Stomach (tissue), 4 donors: ENCODE measurements at regions not wholly inside any gene's neighbourhood (a gene's known extent, or its start where the extent isn't known, plus 50 kb on each side); places are given as distances from the start of the nearest gene placed in this dataset.

Source experiments
- EP300 ChIP-seq: sonication (generic); formaldehyde crosslinking; IDR thresholded peaks from one replicate; pipeline ENCODE4 v1.6.1; 2017; ENCODE audit warnings: antibody characterized with exemption
- POLR2A ChIP-seq, 4 donors: fragments of 450-650 bp; IDR thresholded peaks; one replicate each; pipeline ENCODE4 v1.6.1; 2016; ENCODE audit warnings: antibody characterized with exemption in 4 of 4, control low read depth in 2 of 4, mild to moderate bottlenecking in 1 of 4, moderate library complexity in 1 of 4
- POLR2AphosphoS5 ChIP-seq, 3 donors: sonication (generic); formaldehyde crosslinking; IDR thresholded peaks; one replicate each; pipeline ENCODE4 v1.6.1; 2016; ENCODE audit warnings: antibody characterized with exemption in 3 of 3
- TF ChIP-seq, protein P1 (sequence below), 7 experiments: fragments of 450-650 bp in 4 of 7; fragments of 200-600 bp in 3 of 7; sonication (generic) in 3 of 7; IDR thresholded peaks; one replicate each; pipeline ENCODE4 v1.5.1; 2016 to 2019; ENCODE audit warnings: antibody characterized with exemption in 7 of 7, control low read depth in 2 of 7, mild to moderate bottlenecking in 1 of 7

DNA sequence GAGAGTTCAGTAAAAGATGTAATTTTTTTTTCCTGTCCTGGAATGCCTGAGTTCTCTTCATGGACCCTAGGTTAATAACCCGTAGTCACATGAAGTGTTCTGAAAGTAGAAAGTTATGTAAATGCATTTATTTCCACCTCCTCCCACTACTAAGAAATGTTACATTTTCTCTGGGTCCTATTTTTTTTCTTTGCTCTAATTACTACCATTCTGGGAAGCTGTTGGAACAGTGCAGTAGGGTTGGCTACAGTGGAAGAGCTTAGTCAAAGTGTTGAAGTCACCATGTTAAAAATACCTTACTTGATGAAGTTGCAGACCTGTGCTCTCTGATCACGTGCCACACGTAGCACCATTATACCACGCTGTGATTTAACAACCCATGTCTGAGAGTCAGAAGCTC, 153.8 kb upstream of the TSC22D2 start:
- TF ChIP-seq POLR2AphosphoS5 (IDR thresholded peaks at IDR 0.05) (no peak), EP300 (no peak), POLR2A (IDR thresholded peaks at IDR 0.05) (no peak)
- TF ChIP-seq, protein P1, sequence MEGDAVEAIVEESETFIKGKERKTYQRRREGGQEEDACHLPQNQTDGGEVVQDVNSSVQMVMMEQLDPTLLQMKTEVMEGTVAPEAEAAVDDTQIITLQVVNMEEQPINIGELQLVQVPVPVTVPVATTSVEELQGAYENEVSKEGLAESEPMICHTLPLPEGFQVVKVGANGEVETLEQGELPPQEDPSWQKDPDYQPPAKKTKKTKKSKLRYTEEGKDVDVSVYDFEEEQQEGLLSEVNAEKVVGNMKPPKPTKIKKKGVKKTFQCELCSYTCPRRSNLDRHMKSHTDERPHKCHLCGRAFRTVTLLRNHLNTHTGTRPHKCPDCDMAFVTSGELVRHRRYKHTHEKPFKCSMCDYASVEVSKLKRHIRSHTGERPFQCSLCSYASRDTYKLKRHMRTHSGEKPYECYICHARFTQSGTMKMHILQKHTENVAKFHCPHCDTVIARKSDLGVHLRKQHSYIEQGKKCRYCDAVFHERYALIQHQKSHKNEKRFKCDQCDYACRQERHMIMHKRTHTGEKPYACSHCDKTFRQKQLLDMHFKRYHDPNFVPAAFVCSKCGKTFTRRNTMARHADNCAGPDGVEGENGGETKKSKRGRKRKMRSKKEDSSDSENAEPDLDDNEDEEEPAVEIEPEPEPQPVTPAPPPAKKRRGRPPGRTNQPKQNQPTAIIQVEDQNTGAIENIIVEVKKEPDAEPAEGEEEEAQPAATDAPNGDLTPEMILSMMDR (IDR thresholded peaks at IDR 0.05): no peak
